WTC11 (cell line): ENCODE measurements at regions not wholly inside any gene's neighbourhood (a gene's known extent, or its start where the extent isn't known, plus 50 kb on each side); places are given as distances from the start of the nearest gene placed in this dataset.

Experiments used
- CDX4 ChIP-seq: fragments of 250-450 bp; sonication (Bioruptor Pico); IDR thresholded peaks from 2 replicates; pipeline ENCODE4 v1.9.0; 2021; ENCODE audit warnings: moderate library complexity, mild to moderate bottlenecking, inconsistent platforms, borderline replicate concordance
- NFE2L1 ChIP-seq: sonication (generic); formaldehyde crosslinking; IDR thresholded peaks from 2 replicates; pipeline ENCODE4 v1.8.1; 2023; ENCODE audit warnings: missing genetic modification reagents
- NR1H2 ChIP-seq: sonication (generic); formaldehyde crosslinking; IDR thresholded peaks from 2 replicates; pipeline ENCODE4 v1.9.0; 2021; ENCODE audit warnings: mild to moderate bottlenecking, moderate library complexity, missing genetic modification reagents
- NR2C2 ChIP-seq: sonication (generic); formaldehyde crosslinking; IDR thresholded peaks from 2 replicates; pipeline ENCODE4 v1.8.0; 2022; ENCODE audit warnings: mild to moderate bottlenecking, missing genetic modification reagents
- TF ChIP-seq, protein P1 (sequence below): fragments of 200-600 bp; IDR thresholded peaks from 2 replicates; pipeline ENCODE4 v1.8.0; 2022; ENCODE audit warnings: antibody characterized with exemption
- TF ChIP-seq, protein P2 (sequence below): sonication (generic); formaldehyde crosslinking; IDR thresholded peaks from 2 replicates; pipeline ENCODE4 v1.8.0; 2022; ENCODE audit warnings: mild to moderate bottlenecking, missing genetic modification reagents

DNA sequence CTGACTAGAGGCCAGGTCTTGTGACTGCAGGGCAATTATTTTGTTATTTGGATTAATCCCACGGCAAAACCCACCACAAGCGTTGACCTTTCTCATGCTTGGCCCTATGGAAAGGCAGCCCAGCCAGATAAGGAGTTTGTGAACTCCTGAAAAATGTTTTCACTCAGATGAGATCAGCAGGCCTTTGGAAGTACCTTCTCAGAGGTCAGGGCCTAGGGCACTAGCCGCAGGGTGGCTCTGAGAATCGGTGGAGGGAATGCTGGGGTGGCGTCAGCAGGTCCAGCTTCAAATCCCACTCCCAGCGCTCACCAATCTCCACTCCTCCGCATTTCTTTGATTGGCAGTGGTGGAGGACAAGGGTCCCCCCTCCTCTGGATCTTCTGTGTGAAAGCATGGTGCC is 194.4 kb downstream of the GADD45G start:
- TF ChIP-seq CDX4 (no peak), NR2C2 (CRISPR knock-in tag) (no peak), NR1H2 (no peak), NFE2L1 (CRISPR knock-in tag) (no peak)
- TF ChIP-seq, protein P1, sequence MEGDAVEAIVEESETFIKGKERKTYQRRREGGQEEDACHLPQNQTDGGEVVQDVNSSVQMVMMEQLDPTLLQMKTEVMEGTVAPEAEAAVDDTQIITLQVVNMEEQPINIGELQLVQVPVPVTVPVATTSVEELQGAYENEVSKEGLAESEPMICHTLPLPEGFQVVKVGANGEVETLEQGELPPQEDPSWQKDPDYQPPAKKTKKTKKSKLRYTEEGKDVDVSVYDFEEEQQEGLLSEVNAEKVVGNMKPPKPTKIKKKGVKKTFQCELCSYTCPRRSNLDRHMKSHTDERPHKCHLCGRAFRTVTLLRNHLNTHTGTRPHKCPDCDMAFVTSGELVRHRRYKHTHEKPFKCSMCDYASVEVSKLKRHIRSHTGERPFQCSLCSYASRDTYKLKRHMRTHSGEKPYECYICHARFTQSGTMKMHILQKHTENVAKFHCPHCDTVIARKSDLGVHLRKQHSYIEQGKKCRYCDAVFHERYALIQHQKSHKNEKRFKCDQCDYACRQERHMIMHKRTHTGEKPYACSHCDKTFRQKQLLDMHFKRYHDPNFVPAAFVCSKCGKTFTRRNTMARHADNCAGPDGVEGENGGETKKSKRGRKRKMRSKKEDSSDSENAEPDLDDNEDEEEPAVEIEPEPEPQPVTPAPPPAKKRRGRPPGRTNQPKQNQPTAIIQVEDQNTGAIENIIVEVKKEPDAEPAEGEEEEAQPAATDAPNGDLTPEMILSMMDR: no peak
- TF ChIP-seq, protein P2, sequence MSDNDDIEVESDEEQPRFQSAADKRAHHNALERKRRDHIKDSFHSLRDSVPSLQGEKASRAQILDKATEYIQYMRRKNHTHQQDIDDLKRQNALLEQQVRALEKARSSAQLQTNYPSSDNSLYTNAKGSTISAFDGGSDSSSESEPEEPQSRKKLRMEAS (CRISPR knock-in tag): no peak
